Upper lobe of left lung (tissue), 6 donors: ENCODE measurements at regions not wholly inside any gene's neighbourhood (a gene's known extent, or its start where the extent isn't known, plus 50 kb on each side); places are given as distances from the start of the nearest gene placed in this dataset.

Source experiments
- ATAC-seq, 2 donors: fragments of 200-7000 bp; cut with Tn5 transposase; one replicate each; pipeline ENCODE4 v1.9.1; 2022; ENCODE audit warnings: mild to moderate bottlenecking in 2 of 2, moderate library complexity in 2 of 2; ENCODE audit not compliant: low FRiP score in 2 of 2
- DNase-seq, 2 donors: peaks; one replicate each; pipeline ENCODE4 v3.0.0-alpha.2; 2019 to 2020
- H3K27ac ChIP-seq, 4 donors: fragments of 200-600 bp; sonication (generic); one replicate each; pipeline ENCODE4 v1.5.1; 2016 to 2019
- H3K27me3 ChIP-seq, 4 donors: fragments of 200-600 bp; sonication (generic); one replicate each; pipeline ENCODE4 v1.5.1; 2017 to 2019
- H3K36me3 ChIP-seq, 4 donors: fragments of 200-600 bp; sonication (generic); one replicate each; pipeline ENCODE4 v1.5.1; 2016 to 2019
- H3K4me1 ChIP-seq, 4 donors: fragments of 200-600 bp; sonication (generic); one replicate each; pipeline ENCODE4 v1.5.1; 2018 to 2019
- H3K4me3 ChIP-seq, 4 donors: fragments of 200-600 bp; sonication (generic); one replicate each; pipeline ENCODE4 v1.5.1; 2017 to 2019; ENCODE audit warnings: mild to moderate bottlenecking in 2 of 4, moderate library complexity in 1 of 4
- H3K9me3 ChIP-seq, 4 donors: fragments of 200-600 bp; sonication (generic); one replicate each; pipeline ENCODE4 v1.5.1; 2018 to 2019
- EP300 ChIP-seq, 4 donors: sonication (generic); formaldehyde crosslinking; IDR thresholded peaks; one replicate each; pipeline ENCODE4 v1.5.1; 2017; ENCODE audit warnings: antibody characterized with exemption in 4 of 4, control low read depth in 2 of 4
- POLR2A ChIP-seq, 4 donors: fragments of 450-650 bp; IDR thresholded peaks; one replicate each; pipeline ENCODE4 v1.5.1; 2016 to 2017; ENCODE audit warnings: antibody characterized with exemption in 4 of 4, mild to moderate bottlenecking in 2 of 4
- POLR2AphosphoS5 ChIP-seq, 2 donors: sonication (generic); formaldehyde crosslinking; IDR thresholded peaks; one replicate each; pipeline ENCODE4 v1.5.1; 2017; ENCODE audit warnings: antibody characterized with exemption in 2 of 2
- WGBS, 2 donors: methylation state at CpG; one replicate each; pipeline ENCODE4 v1.1.5; 2017 to 2018; 5-methylcytosine and 5-hydroxymethylcytosine counted together
- TF ChIP-seq, protein P1 (sequence below), 6 experiments: fragments of 450-650 bp in 4 of 6; fragments of 200-600 bp in 2 of 6; sonication (generic) in 2 of 6; IDR thresholded peaks; one replicate each; pipeline ENCODE4 v1.5.1; 2016 to 2019; ENCODE audit warnings: antibody characterized with exemption in 6 of 6
- donor health status: DM: no; HTN: no; CAD: no; lungs with moderate emphysema.
- donor health status: DM: no; HTN: yes; CAD: no; lungs with severe emphysema.

DNA sequence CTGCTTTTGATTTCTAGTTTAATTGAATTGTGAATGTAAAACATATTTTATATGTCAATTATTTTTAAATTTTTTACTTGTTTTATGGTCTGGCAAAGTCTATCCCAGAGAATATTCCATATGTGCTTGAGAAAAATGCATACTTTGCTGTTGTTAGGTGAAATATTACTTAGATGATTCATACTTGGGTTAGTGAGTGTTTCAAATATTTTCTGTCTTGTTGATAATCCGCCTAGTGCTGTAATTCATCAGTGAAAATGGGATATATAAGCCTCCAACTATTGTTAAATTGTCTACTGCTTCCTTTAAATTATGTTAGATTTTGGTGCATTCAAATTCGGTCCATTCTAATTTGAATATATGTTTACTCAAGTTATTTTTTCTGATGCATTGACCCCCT is 395.5 kb downstream of the LRFN5 start:
- Histone ChIP-seq H3K36me3 (no peaks in the 10 kb centered on the region), H3K9me3 (no peaks in the 10 kb centered on the region), H3K27ac (no peak overlapping the region), H3K27me3 (no peaks in the 10 kb centered on the region), H3K4me1 (no peaks in the 10 kb centered on the region), H3K4me3 (no peak overlapping the region)
- TF ChIP-seq, protein P1, sequence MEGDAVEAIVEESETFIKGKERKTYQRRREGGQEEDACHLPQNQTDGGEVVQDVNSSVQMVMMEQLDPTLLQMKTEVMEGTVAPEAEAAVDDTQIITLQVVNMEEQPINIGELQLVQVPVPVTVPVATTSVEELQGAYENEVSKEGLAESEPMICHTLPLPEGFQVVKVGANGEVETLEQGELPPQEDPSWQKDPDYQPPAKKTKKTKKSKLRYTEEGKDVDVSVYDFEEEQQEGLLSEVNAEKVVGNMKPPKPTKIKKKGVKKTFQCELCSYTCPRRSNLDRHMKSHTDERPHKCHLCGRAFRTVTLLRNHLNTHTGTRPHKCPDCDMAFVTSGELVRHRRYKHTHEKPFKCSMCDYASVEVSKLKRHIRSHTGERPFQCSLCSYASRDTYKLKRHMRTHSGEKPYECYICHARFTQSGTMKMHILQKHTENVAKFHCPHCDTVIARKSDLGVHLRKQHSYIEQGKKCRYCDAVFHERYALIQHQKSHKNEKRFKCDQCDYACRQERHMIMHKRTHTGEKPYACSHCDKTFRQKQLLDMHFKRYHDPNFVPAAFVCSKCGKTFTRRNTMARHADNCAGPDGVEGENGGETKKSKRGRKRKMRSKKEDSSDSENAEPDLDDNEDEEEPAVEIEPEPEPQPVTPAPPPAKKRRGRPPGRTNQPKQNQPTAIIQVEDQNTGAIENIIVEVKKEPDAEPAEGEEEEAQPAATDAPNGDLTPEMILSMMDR (IDR thresholded peaks at IDR 0.05), result no peak
- TF ChIP-seq POLR2A (IDR thresholded peaks at IDR 0.05), result no peak
- TF ChIP-seq POLR2AphosphoS5 (IDR thresholded peaks at IDR 0.05), result no peak
- TF ChIP-seq EP300 (IDR thresholded peaks at IDR 0.05), result no peak
- ATAC-seq (no peak), DNase-seq (no peak)
- WGBS, 2 donors, result 77 to 80% methylated on average over 2 of the region's 2 CpGs

DNA sequence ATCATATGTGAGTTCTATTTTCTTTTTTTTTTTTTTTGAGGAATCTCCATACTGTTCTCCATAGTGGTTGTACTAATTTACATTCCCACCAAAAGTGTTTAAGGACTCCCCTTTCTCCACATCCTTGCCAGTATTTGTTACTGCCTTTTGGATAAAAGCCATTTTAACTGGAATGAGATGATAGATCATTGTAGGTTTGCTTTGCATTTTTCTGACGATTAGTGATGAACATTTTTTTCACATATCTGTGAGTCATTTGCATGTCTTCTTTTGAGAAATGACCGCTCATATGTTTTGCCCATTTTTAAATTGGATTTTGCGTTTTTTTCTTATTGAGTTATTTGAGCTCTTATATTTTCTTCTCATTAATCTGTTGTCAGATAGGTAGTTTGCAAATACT is 394.8 kb downstream of the LRFN5 start:
- no peak for DNase-seq
- H3K9me3 ChIP-seq, result no peaks in the 10 kb centered on the region
- H3K4me3 ChIP-seq, result no peak overlapping the region
- ATAC-seq, result no peak
- no peaks in the 10 kb centered on the region for H3K4me1 ChIP-seq
- H3K36me3 ChIP-seq, result no peaks in the 10 kb centered on the region
- no peaks in the 10 kb centered on the region for H3K27me3 ChIP-seq
- no peak overlapping the region for H3K27ac ChIP-seq
- no peak for TF ChIP-seq EP300 (IDR thresholded peaks at IDR 0.05)
- WGBS, 2 donors, result 75 to 76% methylated on average over 3 of the region's 3 CpGs

DNA sequence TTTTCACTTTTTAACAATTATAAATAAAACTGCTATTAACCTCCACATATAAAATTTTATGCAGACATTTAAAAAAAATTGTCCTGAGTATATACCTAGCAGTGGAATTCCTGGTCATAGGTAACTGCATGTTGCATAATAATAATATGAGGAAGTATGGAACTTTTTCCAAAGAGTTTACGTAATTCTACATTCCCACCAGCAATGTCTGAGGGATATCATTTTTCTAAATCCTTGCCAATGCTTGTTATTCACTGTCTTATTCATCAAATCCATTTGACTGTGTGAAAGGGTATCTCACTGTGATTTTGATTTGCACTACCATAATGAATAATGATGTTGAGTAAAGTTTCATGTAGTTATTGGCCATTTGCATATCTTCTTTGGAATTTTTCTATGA is 393.8 kb downstream of the LRFN5 start:
- WGBS, 2 donors, result 80 to 86% methylated on average over 1 of the region's 1 CpG
- no peak for ATAC-seq
- Histone ChIP-seq H3K4me3 (no peak overlapping the region), H3K9me3 (no peaks in the 10 kb centered on the region), H3K27ac (no peak overlapping the region), H3K36me3 (no peaks in the 10 kb centered on the region), H3K4me1 (no peaks in the 10 kb centered on the region), H3K27me3 (no peaks in the 10 kb centered on the region)
- TF ChIP-seq EP300 (IDR thresholded peaks at IDR 0.05), result no peak
- TF ChIP-seq, protein P1 (IDR thresholded peaks at IDR 0.05), result no peak
- TF ChIP-seq POLR2AphosphoS5 (IDR thresholded peaks at IDR 0.05), result no peak
- TF ChIP-seq POLR2A (IDR thresholded peaks at IDR 0.05), result no peak
- no peak for DNase-seq

DNA sequence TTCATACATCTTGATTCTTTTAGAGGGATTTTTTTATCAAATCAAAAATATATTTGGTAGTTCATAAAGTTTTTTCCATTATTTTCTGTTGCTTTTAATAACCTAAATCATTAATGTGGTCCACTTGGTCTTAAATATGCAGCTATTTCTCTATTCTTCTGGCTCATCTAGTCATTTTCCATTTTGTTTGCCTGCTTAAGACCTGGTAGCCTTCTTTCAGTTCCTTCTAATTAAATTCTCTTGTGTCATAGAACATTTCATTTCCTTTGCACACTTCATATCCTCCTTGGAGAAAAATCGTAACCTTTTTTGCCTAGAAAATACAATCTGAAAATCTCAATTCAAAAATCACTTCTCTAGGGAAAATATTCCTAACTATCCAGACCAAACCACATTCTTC is 387.0 kb downstream of the LRFN5 start:
- Histone ChIP-seq H3K4me3 (no peak overlapping the region), H3K4me1 (no peaks in the 10 kb centered on the region), H3K36me3 (no peaks in the 10 kb centered on the region), H3K27me3 (no peaks in the 10 kb centered on the region), H3K27ac (no peak overlapping the region), H3K9me3 (no peaks in the 10 kb centered on the region)
- TF ChIP-seq POLR2AphosphoS5 (IDR thresholded peaks at IDR 0.05), result no peak
- no peak for TF ChIP-seq EP300 (IDR thresholded peaks at IDR 0.05)
- no peak for TF ChIP-seq POLR2A (IDR thresholded peaks at IDR 0.05)
- TF ChIP-seq, protein P1 (IDR thresholded peaks at IDR 0.05), result no peak
- no peak for ATAC-seq
- WGBS, 2 donors, result 71 to 76% methylated on average over 1 of the region's 1 CpG
- no peak for DNase-seq

DNA sequence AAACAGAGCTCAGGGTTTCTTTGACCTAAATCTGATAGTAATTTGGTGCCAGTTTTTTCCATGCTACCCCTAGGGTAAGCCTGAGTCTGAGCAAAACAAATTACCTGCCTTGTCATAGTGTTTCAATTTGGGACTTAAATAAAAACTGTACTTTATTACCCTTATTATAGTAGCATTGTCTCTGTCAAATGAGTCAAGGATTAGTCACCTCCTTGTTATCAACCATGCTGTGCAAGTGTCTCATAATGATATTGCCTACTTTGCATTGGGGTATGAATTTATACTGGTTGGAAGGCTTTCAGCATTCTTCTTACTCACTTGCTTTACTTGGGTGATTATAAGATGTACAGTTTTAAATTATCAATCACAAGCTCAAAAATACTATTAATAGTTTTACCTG is 380.0 kb downstream of the LRFN5 start:
- H3K9me3 ChIP-seq, result no peaks in the 10 kb centered on the region
- no peak for TF ChIP-seq POLR2A (IDR thresholded peaks at IDR 0.05)
- TF ChIP-seq, protein P1 (IDR thresholded peaks at IDR 0.05), result no peak
- TF ChIP-seq EP300 (IDR thresholded peaks at IDR 0.05), result no peak
- TF ChIP-seq POLR2AphosphoS5 (IDR thresholded peaks at IDR 0.05), result no peak
- H3K36me3 ChIP-seq, result no peaks in the 10 kb centered on the region
- no peak overlapping the region for H3K27ac ChIP-seq
- H3K27me3 ChIP-seq, result no peaks in the 10 kb centered on the region
- H3K4me1 ChIP-seq, result no peaks in the 10 kb centered on the region
- H3K4me3 ChIP-seq, result no peak overlapping the region
- DNase-seq (no peak), ATAC-seq (no peak)
